Body of pancreas (tissue), 4 donors: ENCODE measurements at regions not wholly inside any gene's neighbourhood (a gene's known extent, or its start where the extent isn't known, plus 50 kb on each side); places are given as distances from the start of the nearest gene placed in this dataset.

Experiments
- ATAC-seq: fragments of 150-250 bp; one replicate; pipeline ENCODE4 v1.9.1; 2016
- DNase-seq, 4 donors: peaks; one replicate each; pipeline ENCODE4 v3.0.0-alpha.2; 2019
- H3K27ac ChIP-seq, 4 donors: fragments of 200-600 bp; sonication (generic); 1 replicate in 3 of 4; 2 replicates in 1 of 4; pipeline versions ENCODE4 v1.5.1 to v1.6.1; 2016 to 2019; ENCODE audit warnings: mild to moderate bottlenecking in 1 of 4, mixed read lengths in 1 of 4, moderate library complexity in 1 of 4
- H3K27me3 ChIP-seq, 2 donors: fragments of 200-600 bp; sonication (generic); one replicate each; pipeline ENCODE4 v1.6.0; 2016; ENCODE audit warnings: mild to moderate bottlenecking in 1 of 2
- H3K36me3 ChIP-seq, 2 donors: fragments of 200-600 bp; sonication (generic); replicated peaks in 1 of 2; 2 replicates each; pipeline ENCODE4 v1.5.1; 2016; ENCODE audit warnings: low read depth in 2 of 2; ENCODE audit not compliant: insufficient read depth in 1 of 2
- H3K4me1 ChIP-seq: fragments of 200-600 bp; sonication (generic); one replicate; pipeline ENCODE4 v1.6.0; 2016
- H3K4me3 ChIP-seq, 2 donors: fragments of 200-600 bp; sonication (generic); 1 replicate in 1 of 2; 2 replicates in 1 of 2; pipeline ENCODE4 v1.5.1; 2016 to 2019
- H3K9me3 ChIP-seq, 3 donors: fragments of 200-600 bp; sonication (generic); 1 replicate in 2 of 3; 2 replicates in 1 of 3; pipeline ENCODE4 v1.5.1; 2016
- POLR2A ChIP-seq, 3 donors: fragments of 450-650 bp; IDR thresholded peaks; one replicate each; pipeline ENCODE4 v1.6.1; 2016; ENCODE audit warnings: antibody characterized with exemption in 3 of 3, mild to moderate bottlenecking in 2 of 3
- WGBS, 2 donors: methylation state at CpG; one replicate each; pipeline ENCODE4 v1.1.5; 2017; 5-methylcytosine and 5-hydroxymethylcytosine counted together
- intact Hi-C: fragments of 100-400 bp; cut with DNase I; formaldehyde crosslinking; loops from one replicate; pipeline ENCODE4 v1.15.1; 2023
- TF ChIP-seq, protein P1 (sequence below), 7 experiments: fragments of 450-650 bp in 4 of 7; fragments of 200-600 bp in 3 of 7; sonication (generic) in 3 of 7; IDR thresholded peaks; one replicate each; pipeline ENCODE4 v1.5.1; 2016 to 2019; ENCODE audit warnings: antibody characterized with exemption in 7 of 7

DNA sequence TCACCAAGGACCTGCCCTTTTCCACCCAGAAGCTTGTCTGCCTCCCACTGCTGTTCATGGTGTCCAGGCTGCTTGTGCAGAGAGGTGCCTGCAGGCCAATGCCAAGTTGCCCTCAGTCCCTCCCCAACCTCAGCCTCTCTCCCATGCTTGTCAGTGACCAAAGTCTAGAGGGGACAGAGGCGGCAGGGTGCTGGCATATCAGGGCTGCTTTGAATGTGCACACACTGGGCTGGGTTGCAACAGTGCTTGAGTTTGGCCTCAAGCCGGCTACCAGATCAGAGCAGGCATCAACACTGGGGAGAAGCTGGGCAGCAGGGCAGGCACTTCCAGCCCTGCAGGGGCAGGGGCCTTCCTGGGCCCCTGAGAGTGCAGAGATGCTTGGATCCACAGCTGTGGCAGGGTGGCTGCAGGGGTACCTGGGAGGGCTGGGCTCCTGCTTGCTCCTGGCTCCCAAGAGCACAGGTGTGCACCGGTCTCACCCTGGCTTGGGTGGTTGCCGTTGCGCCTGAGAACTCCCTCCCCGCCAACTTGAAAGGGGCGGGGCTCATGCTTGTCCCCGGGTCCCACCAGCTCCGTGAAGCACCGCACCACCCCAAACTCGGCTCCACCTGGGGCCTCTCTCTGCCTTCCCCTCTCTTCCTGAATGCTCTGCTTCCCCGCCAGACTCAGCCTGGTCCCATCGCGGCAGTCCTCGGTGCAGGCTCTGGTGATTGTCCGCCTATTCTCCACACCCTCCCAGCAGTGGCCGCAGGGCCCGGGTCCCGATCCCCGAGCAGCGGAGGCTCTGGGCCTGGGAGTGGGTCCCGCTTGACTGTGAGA is 1681.9 kb upstream of the ADGRL3 start:
- H3K9me3 ChIP-seq = no peaks in the 10 kb centered on the region
- ATAC-seq (no peak), DNase-seq (no peak)

GRCh38 chr4:59525885-59526284 is 1674.2 kb upstream of the ADGRL3 start:
- no peak for ATAC-seq
- Histone ChIP-seq H3K9me3 (no peaks in the 10 kb centered on the region), H3K36me3 (no peaks in the 10 kb centered on the region), H3K4me1 (no peaks in the 10 kb centered on the region), H3K27ac (no peak overlapping the region), H3K4me3 (no peak overlapping the region), H3K27me3 (no peaks in the 10 kb centered on the region)
- no peak for DNase-seq
- TF ChIP-seq, protein P1, sequence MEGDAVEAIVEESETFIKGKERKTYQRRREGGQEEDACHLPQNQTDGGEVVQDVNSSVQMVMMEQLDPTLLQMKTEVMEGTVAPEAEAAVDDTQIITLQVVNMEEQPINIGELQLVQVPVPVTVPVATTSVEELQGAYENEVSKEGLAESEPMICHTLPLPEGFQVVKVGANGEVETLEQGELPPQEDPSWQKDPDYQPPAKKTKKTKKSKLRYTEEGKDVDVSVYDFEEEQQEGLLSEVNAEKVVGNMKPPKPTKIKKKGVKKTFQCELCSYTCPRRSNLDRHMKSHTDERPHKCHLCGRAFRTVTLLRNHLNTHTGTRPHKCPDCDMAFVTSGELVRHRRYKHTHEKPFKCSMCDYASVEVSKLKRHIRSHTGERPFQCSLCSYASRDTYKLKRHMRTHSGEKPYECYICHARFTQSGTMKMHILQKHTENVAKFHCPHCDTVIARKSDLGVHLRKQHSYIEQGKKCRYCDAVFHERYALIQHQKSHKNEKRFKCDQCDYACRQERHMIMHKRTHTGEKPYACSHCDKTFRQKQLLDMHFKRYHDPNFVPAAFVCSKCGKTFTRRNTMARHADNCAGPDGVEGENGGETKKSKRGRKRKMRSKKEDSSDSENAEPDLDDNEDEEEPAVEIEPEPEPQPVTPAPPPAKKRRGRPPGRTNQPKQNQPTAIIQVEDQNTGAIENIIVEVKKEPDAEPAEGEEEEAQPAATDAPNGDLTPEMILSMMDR (IDR thresholded peaks at IDR 0.05) = no peak
- no peak for TF ChIP-seq POLR2A (IDR thresholded peaks at IDR 0.05)
- intact Hi-C loops = no loop called here

More for the DNA sequence above, 1681.9 kb upstream of the ADGRL3 start:
- intact Hi-C loops = no loop called here
- Histone ChIP-seq H3K4me1 (no peaks in the 10 kb centered on the region), H3K27me3 (no peaks in the 10 kb centered on the region), H3K4me3 (no peak overlapping the region), H3K27ac (no peak overlapping the region), H3K36me3 (no peaks in the 10 kb centered on the region)
- 93 to 95% methylated on average over 11 to 22 of the region's 22 CpGs for WGBS, 2 donors
- TF ChIP-seq POLR2A (IDR thresholded peaks at IDR 0.05) = no peak
- TF ChIP-seq, protein P1 (IDR thresholded peaks at IDR 0.05) = no peak

DNA sequence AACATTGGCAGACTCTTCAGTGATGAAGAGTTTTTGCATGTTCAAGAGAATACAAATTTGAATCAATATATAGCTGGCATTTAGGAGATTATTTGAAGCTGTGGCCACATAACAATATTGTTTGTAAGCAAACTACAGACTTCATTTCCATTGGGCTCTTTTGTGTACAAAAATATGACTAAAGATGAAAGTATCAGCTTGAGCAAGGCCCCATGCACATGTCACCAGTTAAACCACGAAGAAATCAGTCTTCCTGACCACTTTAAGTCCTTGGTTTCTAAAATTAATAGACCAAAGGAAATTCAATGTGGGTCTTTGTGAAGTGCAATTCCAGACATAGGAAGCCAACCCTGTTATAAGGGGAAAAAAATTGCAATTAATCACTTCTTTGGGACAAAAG is 1664.6 kb upstream of the ADGRL3 start:
- 62 to 67% methylated on average over 1 of the region's 1 CpG for WGBS, 2 donors
- Histone ChIP-seq H3K27ac (no peak overlapping the region), H3K36me3 (no peaks in the 10 kb centered on the region), H3K4me1 (no peaks in the 10 kb centered on the region), H3K27me3 (no peaks in the 10 kb centered on the region), H3K9me3 (no peaks in the 10 kb centered on the region), H3K4me3 (no peak overlapping the region)
- no peak for DNase-seq
- ATAC-seq = no peak
- intact Hi-C loops = no loop called here
- TF ChIP-seq POLR2A (IDR thresholded peaks at IDR 0.05) = no peak
- TF ChIP-seq, protein P1 (IDR thresholded peaks at IDR 0.05) = no peak

DNA sequence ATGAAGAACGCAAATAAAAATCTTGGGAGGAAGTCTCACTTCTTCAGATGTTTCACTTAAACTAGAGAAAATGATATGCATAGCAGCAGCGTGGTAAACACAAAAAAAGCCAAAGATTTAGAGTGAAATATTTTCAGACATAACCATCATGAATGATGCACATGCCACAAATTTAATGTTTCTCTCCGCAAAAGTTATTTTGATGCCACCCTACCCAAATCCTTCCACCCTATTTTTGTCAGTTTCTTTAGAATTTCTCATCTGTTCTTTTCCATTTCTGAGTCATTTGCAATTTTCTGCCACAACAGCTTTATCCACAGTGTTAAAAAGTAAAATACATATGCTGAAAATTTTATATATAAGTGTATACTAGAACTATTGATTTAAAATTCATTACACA is 1663.7 kb upstream of the ADGRL3 start:
- Histone ChIP-seq H3K36me3 (no peaks in the 10 kb centered on the region), H3K9me3 (no peaks in the 10 kb centered on the region), H3K4me1 (no peaks in the 10 kb centered on the region), H3K27me3 (no peaks in the 10 kb centered on the region), H3K27ac (no peak overlapping the region), H3K4me3 (no peak overlapping the region)
- intact Hi-C loops = no loop called here
- ATAC-seq (no peak), DNase-seq (no peak)
- 75 to 79% methylated on average over 3 of the region's 3 CpGs for WGBS, 2 donors
- TF ChIP-seq, protein P1 (IDR thresholded peaks at IDR 0.05) = no peak
- no peak for TF ChIP-seq POLR2A (IDR thresholded peaks at IDR 0.05)
